ENCODE measurements at regions not wholly inside any gene's neighbourhood (a gene's known extent, or its start where the extent isn't known, plus 50 kb on each side); places are given as distances from the start of the nearest gene placed in this dataset.

DNA sequence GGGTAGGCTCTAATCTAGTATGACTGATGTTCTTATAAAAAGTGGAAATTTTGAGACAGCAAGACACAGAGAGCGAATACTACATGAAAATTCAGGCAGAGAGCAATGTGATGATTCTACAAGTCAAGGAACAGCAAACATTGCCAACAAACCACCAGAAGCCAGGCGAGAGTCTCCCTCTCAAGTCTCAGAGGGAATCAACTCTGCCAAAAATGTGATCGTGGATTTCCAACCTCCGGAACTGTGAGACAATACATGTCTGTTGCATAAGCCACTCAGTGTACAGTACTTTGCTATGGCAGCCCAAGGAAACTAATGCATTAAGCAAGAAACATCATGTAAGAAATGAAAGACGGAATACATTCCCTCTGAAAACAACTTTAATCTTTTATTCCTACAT lies 52.1 kb upstream of the CCNG1 start:
- no peaks in the 10 kb centered on the region for H3F3A ChIP-seq (replicated peaks; ENCODE audit: insufficient read depth)
- no peaks in the 10 kb centered on the region for H3K27me3 ChIP-seq (ENCODE audit: insufficient read depth)
- WGBS (ENCODE audit: low lambda C conversion rate), result 32% methylated on average over 5 of the region's 5 CpGs
- TF ChIP-seq RFX5 (IDR thresholded peaks at IDR 0.05; ENCODE audit: low read length), result no peak
- no peak for TF ChIP-seq RAD21 (IDR thresholded peaks at IDR 0.05; ENCODE audit: low read length)
- no peak for TF ChIP-seq CHD2 (IDR thresholded peaks at IDR 0.05; ENCODE audit: low read length, partially characterized antibody)
- TF ChIP-seq TAF1 (IDR thresholded peaks at IDR 0.05; ENCODE audit: borderline replicate concordance, low read depth, low read length), result no peak
- no peaks in the 10 kb centered on the region for H3K9me3 ChIP-seq
- ChIA-PET CTCF (no interaction called here), POLR2A (no interaction called here)
- H3K79me2 ChIP-seq (ENCODE audit: insufficient read depth), result no peaks in the 10 kb centered on the region
- H3K9ac ChIP-seq, result no peak overlapping the region
- H3K4me3 ChIP-seq (ENCODE audit: low read depth in 2 of 2, low read length in 1 of 2), result no peak overlapping the region
- no peaks in the 10 kb centered on the region for H3K9me2 ChIP-seq
- no peak for DNase-seq
- no peak overlapping the region for H2AFZ ChIP-seq (ENCODE audit: low read depth)
- H3K27ac ChIP-seq (ENCODE audit: low read depth in 2 of 2, low read length in 1 of 2), result no peak overlapping the region
- no peaks in the 10 kb centered on the region for H4K20me1 ChIP-seq (ENCODE audit: insufficient read depth)
- no peak overlapping the region for H3K4me2 ChIP-seq
- no peaks in the 10 kb centered on the region for H3K36me3 ChIP-seq (replicated peaks in 1 of 2; ENCODE audit: control insufficient read depth in 1 of 2, insufficient read depth in 2 of 2, low read length in 1 of 2)
- no peaks in the 10 kb centered on the region for H3K4me1 ChIP-seq (ENCODE audit: control insufficient read depth in 1 of 2, insufficient read depth in 2 of 2, low read depth in 1 of 2, low read length in 1 of 2)

DNA sequence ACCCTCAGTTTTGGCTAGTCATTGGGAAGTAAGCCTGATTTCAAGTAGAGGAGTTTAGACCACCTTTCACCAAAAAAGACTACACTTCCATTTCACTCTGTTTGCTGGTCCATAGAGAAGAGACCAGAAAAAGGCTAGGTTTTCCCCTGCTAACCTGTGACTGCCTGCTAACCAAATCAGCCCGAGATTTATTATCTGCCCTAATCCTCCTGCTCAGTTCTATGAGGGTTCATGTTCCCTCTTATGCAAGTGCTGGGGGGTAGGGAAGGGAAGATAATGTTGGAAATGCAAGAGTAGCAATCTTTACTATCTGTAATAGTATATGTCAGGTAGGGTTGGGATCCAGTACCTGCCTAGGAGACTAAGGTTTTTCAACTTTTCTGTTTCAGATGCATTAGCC lies 51.6 kb upstream of the CCNG1 start:
- Histone ChIP-seq H3K4me3 (ENCODE audit: low read depth in 2 of 2, low read length in 1 of 2) (no peak overlapping the region), H3K27me3 (ENCODE audit: insufficient read depth) (no peaks in the 10 kb centered on the region), H3K9me3 (no peaks in the 10 kb centered on the region), H4K20me1 (ENCODE audit: insufficient read depth) (no peaks in the 10 kb centered on the region), H3K27ac (ENCODE audit: low read depth in 2 of 2, low read length in 1 of 2) (no peak overlapping the region), H3K79me2 (ENCODE audit: insufficient read depth) (no peaks in the 10 kb centered on the region), H3K9me2 (no peaks in the 10 kb centered on the region), H3K4me2 (no peak overlapping the region), H2AFZ (ENCODE audit: low read depth) (no peak overlapping the region), H3K4me1 (ENCODE audit: control insufficient read depth in 1 of 2, insufficient read depth in 2 of 2, low read depth in 1 of 2, low read length in 1 of 2) (no peaks in the 10 kb centered on the region), H3F3A (replicated peaks; ENCODE audit: insufficient read depth) (no peaks in the 10 kb centered on the region), H3K36me3 (replicated peaks in 1 of 2; ENCODE audit: control insufficient read depth in 1 of 2, insufficient read depth in 2 of 2, low read length in 1 of 2) (no peaks in the 10 kb centered on the region), H3K9ac (no peak overlapping the region)
- ChIA-PET CTCF (interaction anchor here (1.2 kb wide), 1 partner anchor 39 kb away, joined by 3 read pairs; no protein-coding TSS in a partner anchor), POLR2A (no interaction called here)
- 18% methylated on average over 1 of the region's 1 CpG for WGBS (ENCODE audit: low lambda C conversion rate)
- no peak for TF ChIP-seq RFX5 (IDR thresholded peaks at IDR 0.05; ENCODE audit: low read length)
- no peak for DNase-seq

DNA sequence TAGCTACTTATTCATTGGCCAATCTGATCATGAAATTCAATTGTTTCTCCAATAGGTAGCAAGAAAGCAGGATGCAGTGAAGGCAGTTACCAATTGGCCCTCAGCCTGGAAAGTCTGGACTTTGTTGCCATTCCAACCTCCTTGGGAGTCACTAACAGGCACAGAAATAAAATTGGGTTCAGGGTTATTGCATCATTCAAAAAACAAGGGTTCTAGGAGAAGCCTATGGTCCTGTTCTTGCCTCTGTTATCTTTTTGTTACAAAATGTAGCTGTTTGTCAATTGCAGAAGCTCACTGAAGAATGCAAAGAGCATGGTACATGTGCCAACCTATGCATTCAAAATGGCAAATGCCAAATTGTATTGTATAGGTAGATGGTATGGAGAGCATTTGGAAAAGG lies 51.0 kb upstream of the CCNG1 start:
- Histone ChIP-seq H3K79me2 (ENCODE audit: insufficient read depth) (no peaks in the 10 kb centered on the region), H3K9me3 (no peaks in the 10 kb centered on the region), H3K9me2 (no peaks in the 10 kb centered on the region), H3F3A (replicated peaks; ENCODE audit: insufficient read depth) (no peaks in the 10 kb centered on the region), H2AFZ (ENCODE audit: low read depth) (no peak overlapping the region), H3K4me1 (ENCODE audit: control insufficient read depth in 1 of 2, insufficient read depth in 2 of 2, low read depth in 1 of 2, low read length in 1 of 2) (no peaks in the 10 kb centered on the region), H3K36me3 (replicated peaks in 1 of 2; ENCODE audit: control insufficient read depth in 1 of 2, insufficient read depth in 2 of 2, low read length in 1 of 2) (no peaks in the 10 kb centered on the region), H3K4me2 (no peak overlapping the region), H3K27me3 (ENCODE audit: insufficient read depth) (no peaks in the 10 kb centered on the region), H3K27ac (ENCODE audit: low read depth in 2 of 2, low read length in 1 of 2) (no peak overlapping the region), H3K4me3 (ENCODE audit: low read depth in 2 of 2, low read length in 1 of 2) (no peak overlapping the region), H3K9ac (no peak overlapping the region), H4K20me1 (ENCODE audit: insufficient read depth) (no peaks in the 10 kb centered on the region)
- CTCF ChIA-PET, result interaction anchor here (1.2 to 1.6 kb wide), 2 partner anchors 22 to 39 kb away, joined by 3 to 9 read pairs; no protein-coding TSS in a partner anchor
- POLR2A ChIA-PET, result no interaction called here
- no peak for DNase-seq
- TF ChIP-seq SMC3 (IDR thresholded peaks at IDR 0.05; ENCODE audit: low read depth, low read length), result no peak
- no peak for TF ChIP-seq MEF2A (IDR thresholded peaks at IDR 0.05; ENCODE audit: borderline replicate concordance, low read depth)
- no peak for TF ChIP-seq JUND (IDR thresholded peaks at IDR 0.05)
- no peak for TF ChIP-seq MXI1 (IDR thresholded peaks at IDR 0.05; ENCODE audit: low read depth, low read length)
- TF ChIP-seq RCOR1 (IDR thresholded peaks at IDR 0.05; ENCODE audit: low read length), result no peak
- TF ChIP-seq EP300 (IDR thresholded peaks at IDR 0.05; ENCODE audit: borderline replicate concordance in 1 of 2, low read depth in 1 of 2, low read length in 1 of 2), result no peak
- TF ChIP-seq ELF1 (IDR thresholded peaks at IDR 0.05), result no peak
- no peak for TF ChIP-seq NFIC (IDR thresholded peaks at IDR 0.05; ENCODE audit: borderline replicate concordance)
- TF ChIP-seq, protein P1, sequence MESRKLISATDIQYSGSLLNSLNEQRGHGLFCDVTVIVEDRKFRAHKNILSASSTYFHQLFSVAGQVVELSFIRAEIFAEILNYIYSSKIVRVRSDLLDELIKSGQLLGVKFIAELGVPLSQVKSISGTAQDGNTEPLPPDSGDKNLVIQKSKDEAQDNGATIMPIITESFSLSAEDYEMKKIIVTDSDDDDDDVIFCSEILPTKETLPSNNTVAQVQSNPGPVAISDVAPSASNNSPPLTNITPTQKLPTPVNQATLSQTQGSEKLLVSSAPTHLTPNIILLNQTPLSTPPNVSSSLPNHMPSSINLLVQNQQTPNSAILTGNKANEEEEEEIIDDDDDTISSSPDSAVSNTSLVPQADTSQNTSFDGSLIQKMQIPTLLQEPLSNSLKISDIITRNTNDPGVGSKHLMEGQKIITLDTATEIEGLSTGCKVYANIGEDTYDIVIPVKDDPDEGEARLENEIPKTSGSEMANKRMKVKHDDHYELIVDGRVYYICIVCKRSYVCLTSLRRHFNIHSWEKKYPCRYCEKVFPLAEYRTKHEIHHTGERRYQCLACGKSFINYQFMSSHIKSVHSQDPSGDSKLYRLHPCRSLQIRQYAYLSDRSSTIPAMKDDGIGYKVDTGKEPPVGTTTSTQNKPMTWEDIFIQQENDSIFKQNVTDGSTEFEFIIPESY (IDR thresholded peaks at IDR 0.05; ENCODE audit: borderline replicate concordance, low read depth), result no peak
- no peak for TF ChIP-seq NRF1 (IDR thresholded peaks at IDR 0.05; ENCODE audit: low read depth, low read length)
- TF ChIP-seq, protein P2, sequence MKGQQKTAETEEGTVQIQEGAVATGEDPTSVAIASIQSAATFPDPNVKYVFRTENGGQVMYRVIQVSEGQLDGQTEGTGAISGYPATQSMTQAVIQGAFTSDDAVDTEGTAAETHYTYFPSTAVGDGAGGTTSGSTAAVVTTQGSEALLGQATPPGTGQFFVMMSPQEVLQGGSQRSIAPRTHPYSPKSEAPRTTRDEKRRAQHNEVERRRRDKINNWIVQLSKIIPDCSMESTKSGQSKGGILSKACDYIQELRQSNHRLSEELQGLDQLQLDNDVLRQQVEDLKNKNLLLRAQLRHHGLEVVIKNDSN (IDR thresholded peaks at IDR 0.05; ENCODE audit: borderline replicate concordance, low read depth), result no peak
- TF ChIP-seq, protein P3, sequence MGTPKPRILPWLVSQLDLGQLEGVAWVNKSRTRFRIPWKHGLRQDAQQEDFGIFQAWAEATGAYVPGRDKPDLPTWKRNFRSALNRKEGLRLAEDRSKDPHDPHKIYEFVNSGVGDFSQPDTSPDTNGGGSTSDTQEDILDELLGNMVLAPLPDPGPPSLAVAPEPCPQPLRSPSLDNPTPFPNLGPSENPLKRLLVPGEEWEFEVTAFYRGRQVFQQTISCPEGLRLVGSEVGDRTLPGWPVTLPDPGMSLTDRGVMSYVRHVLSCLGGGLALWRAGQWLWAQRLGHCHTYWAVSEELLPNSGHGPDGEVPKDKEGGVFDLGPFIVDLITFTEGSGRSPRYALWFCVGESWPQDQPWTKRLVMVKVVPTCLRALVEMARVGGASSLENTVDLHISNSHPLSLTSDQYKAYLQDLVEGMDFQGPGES (IDR thresholded peaks at IDR 0.05; ENCODE audit: low read depth, low read length), result no peak

Measured in SK-N-SH (cell line).